ENCODE measurements at regions not wholly inside any gene's neighbourhood (a gene's known extent, or its start where the extent isn't known, plus 50 kb on each side); places are given as distances from the start of the nearest gene placed in this dataset.

GRCh38 chr11:115761817-115762216, 257.6 kb upstream of the CADM1 start:
- Histone ChIP-seq H2AFZ (no peak overlapping the region), H3K27me3 (ENCODE audit: insufficient read depth) (peaks cover 46% of the 10 kb centered on the region), H3K79me2 (replicated peaks; ENCODE audit: insufficient read depth) (no peaks in the 10 kb centered on the region), H3K9me2 (ENCODE audit: insufficient read depth) (peaks cover 2% of the 10 kb centered on the region; the same call in 1 of the 2 replicates), H3K36me3 (ENCODE audit: insufficient read depth) (no peaks in the 10 kb centered on the region), H3K4me3 (no peak overlapping the region), H3F3A (replicated peaks; ENCODE audit: low read depth) (no peaks in the 10 kb centered on the region), H3K27ac (ENCODE audit: low read depth) (no peak overlapping the region), H4K20me1 (replicated peaks; ENCODE audit: insufficient read depth) (no peaks in the 10 kb centered on the region), H3K4me1 (ENCODE audit: insufficient read depth) (0 out of 2 replicates have a peak, but pooled peaks cover 3% of the 10 kb centered on the region), H3K4me2 (no peak overlapping the region)
- ATAC-seq = no peak
- Mint-ChIP-seq H3K27ac (no peak overlapping the region), H3K4me1 (peaks cover 7% of the 10 kb centered on the region; the same call in 2 of the 3 replicates), H3K36me3 (ENCODE audit: low read depth) (no peaks in the 10 kb centered on the region), H3K9me3 (no peaks in the 10 kb centered on the region), H3K27me3 (ENCODE audit: insufficient read depth, low read depth, poor library complexity) (peaks cover 32% of the 10 kb centered on the region), H3K4me3 (no peak overlapping the region)
- TF ChIP-seq POLR2AphosphoS5 (IDR thresholded peaks at IDR 0.05; ENCODE audit: low read depth) = no peak
- TF ChIP-seq, protein P1, sequence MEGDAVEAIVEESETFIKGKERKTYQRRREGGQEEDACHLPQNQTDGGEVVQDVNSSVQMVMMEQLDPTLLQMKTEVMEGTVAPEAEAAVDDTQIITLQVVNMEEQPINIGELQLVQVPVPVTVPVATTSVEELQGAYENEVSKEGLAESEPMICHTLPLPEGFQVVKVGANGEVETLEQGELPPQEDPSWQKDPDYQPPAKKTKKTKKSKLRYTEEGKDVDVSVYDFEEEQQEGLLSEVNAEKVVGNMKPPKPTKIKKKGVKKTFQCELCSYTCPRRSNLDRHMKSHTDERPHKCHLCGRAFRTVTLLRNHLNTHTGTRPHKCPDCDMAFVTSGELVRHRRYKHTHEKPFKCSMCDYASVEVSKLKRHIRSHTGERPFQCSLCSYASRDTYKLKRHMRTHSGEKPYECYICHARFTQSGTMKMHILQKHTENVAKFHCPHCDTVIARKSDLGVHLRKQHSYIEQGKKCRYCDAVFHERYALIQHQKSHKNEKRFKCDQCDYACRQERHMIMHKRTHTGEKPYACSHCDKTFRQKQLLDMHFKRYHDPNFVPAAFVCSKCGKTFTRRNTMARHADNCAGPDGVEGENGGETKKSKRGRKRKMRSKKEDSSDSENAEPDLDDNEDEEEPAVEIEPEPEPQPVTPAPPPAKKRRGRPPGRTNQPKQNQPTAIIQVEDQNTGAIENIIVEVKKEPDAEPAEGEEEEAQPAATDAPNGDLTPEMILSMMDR (conservative IDR thresholded peaks at IDR 0.05; ENCODE audit: low read depth in 2 of 2) = peak in 1 of 2 experiments; percentile 50; a peak in 2 of 4 replicates
- no peak for DNase-seq (ENCODE audit: low spot score)

GRCh38 chr11:115761348-115761747, 257.1 kb upstream of the CADM1 start:
- H3K27me3 Mint-ChIP-seq (ENCODE audit: insufficient read depth, low read depth, poor library complexity) = peaks cover 32% of the 10 kb centered on the region
- peaks cover 46% of the 10 kb centered on the region for H3K27me3 ChIP-seq (ENCODE audit: insufficient read depth)
- no peak for TF ChIP-seq NANOG (IDR thresholded peaks at IDR 0.05; ENCODE audit: borderline replicate concordance)
- no peak for TF ChIP-seq EZH2phosphoT487 (IDR thresholded peaks at IDR 0.05; ENCODE audit: unreplicated experiment)
- TF ChIP-seq REST (IDR thresholded peaks at IDR 0.05; ENCODE audit: unreplicated experiment) = no peak
- TF ChIP-seq POLR2AphosphoS5 (IDR thresholded peaks at IDR 0.05; ENCODE audit: low read depth) = no peak
- no peak for TF ChIP-seq EZH2 (IDR thresholded peaks at IDR 0.05; ENCODE audit: low read depth, unreplicated experiment)
- TF ChIP-seq CREB1 (CRISPR knock-in tag; IDR thresholded peaks at IDR 0.05; ENCODE audit: low read depth) = no peak
- TF ChIP-seq ZNF462 (CRISPR knock-in tag; IDR thresholded peaks at IDR 0.05) = no peak
- no peak for TF ChIP-seq JUNB (IDR thresholded peaks at IDR 0.05; ENCODE audit: unreplicated experiment)

More at GRCh38 chr11:115761348-115761747, 257.1 kb upstream of the CADM1 start:
- no peaks in the 10 kb centered on the region for H3K36me3 ChIP-seq (ENCODE audit: insufficient read depth)
- H3K9me3 Mint-ChIP-seq = no peaks in the 10 kb centered on the region
- peaks cover 7% of the 10 kb centered on the region; the same call in 2 of the 3 replicates for H3K4me1 Mint-ChIP-seq
- no peaks in the 10 kb centered on the region for H4K20me1 ChIP-seq (replicated peaks; ENCODE audit: insufficient read depth)
- ATAC-seq = peak; percentile 19; the same call in 2 of the 3 replicates
- H3K79me2 ChIP-seq (replicated peaks; ENCODE audit: insufficient read depth) = no peaks in the 10 kb centered on the region
- DNase-seq (ENCODE audit: low spot score) = peak; percentile 15
- H3K4me3 Mint-ChIP-seq = no peak overlapping the region
- no peaks in the 10 kb centered on the region for H3F3A ChIP-seq (replicated peaks; ENCODE audit: low read depth)
- no peak overlapping the region for H3K4me3 ChIP-seq
- H2AFZ ChIP-seq = no peak overlapping the region
- 0 out of 2 replicates have a peak, but pooled peaks cover 3% of the 10 kb centered on the region for H3K4me1 ChIP-seq (ENCODE audit: insufficient read depth)
- no peaks in the 10 kb centered on the region for H3K36me3 Mint-ChIP-seq (ENCODE audit: low read depth)
- H3K27ac ChIP-seq (ENCODE audit: low read depth) = no peak overlapping the region
- H3K4me2 ChIP-seq = no peak overlapping the region
- H3K9me2 ChIP-seq (ENCODE audit: insufficient read depth) = peaks cover 2% of the 10 kb centered on the region; the same call in 1 of the 2 replicates
- no peak overlapping the region for H3K27ac Mint-ChIP-seq
